Neuronal stem cell (in vitro differentiated cells): ENCODE measurements at regions not wholly inside any gene's neighbourhood (a gene's known extent, or its start where the extent isn't known, plus 50 kb on each side); places are given as distances from the start of the nearest gene placed in this dataset.

ENCODE experiments used
- DNase-seq: peaks from one replicate; pipeline ENCODE4 v3.0.0-alpha.2; 2013; ENCODE audit warnings: low spot score
- H2AFZ ChIP-seq: one replicate; pipeline ENCODE4 v1.6.1; 2013; ENCODE audit warnings: mild to moderate bottlenecking, low read length, inconsistent platforms
- H2AK5ac ChIP-seq: 2 replicates; pipeline ENCODE4 v1.6.1; 2013; ENCODE audit warnings: low read depth, mild to moderate bottlenecking, inconsistent platforms, low read length, moderate library complexity, mixed read lengths
- H2BK120ac ChIP-seq: 2 replicates; pipeline ENCODE4 v1.6.1; 2013; ENCODE audit warnings: low read depth, mild to moderate bottlenecking, inconsistent platforms, low read length, moderate library complexity, mixed read lengths
- H2BK12ac ChIP-seq: one replicate; pipeline ENCODE4 v1.6.1; 2013; ENCODE audit warnings: low read length, inconsistent platforms
- H2BK15ac ChIP-seq: 2 replicates; pipeline ENCODE4 v1.6.1; 2013; ENCODE audit warnings: mild to moderate bottlenecking, low read length, inconsistent platforms, mixed read lengths
- H2BK5ac ChIP-seq: one replicate; pipeline ENCODE4 v1.6.1; 2013; ENCODE audit warnings: inconsistent platforms, mild to moderate bottlenecking, low read length, moderate library complexity
- H3K14ac ChIP-seq: one replicate; pipeline ENCODE4 v1.6.1; 2013; ENCODE audit warnings: low read length, inconsistent platforms
- H3K18ac ChIP-seq: 2 replicates; pipeline ENCODE4 v1.6.1; 2013; ENCODE audit warnings: low read length, inconsistent platforms
- H3K23ac ChIP-seq: 2 replicates; pipeline ENCODE4 v1.6.1; 2013; ENCODE audit warnings: low read depth, mild to moderate bottlenecking, mixed read lengths, low read length, inconsistent platforms; ENCODE audit not compliant: poor library complexity
- H3K27ac ChIP-seq: replicated peaks from 3 replicates; pipeline ENCODE4 v1.5.1; 2013; ENCODE audit warnings: low read length, inconsistent platforms
- H3K27me3 ChIP-seq, 3 experiments: 2 replicates each; pipeline ENCODE4 v1.6.1; 2013; ENCODE audit warnings: low read length in 3 of 3, mild to moderate bottlenecking in 2 of 3, inconsistent platforms in 1 of 3, low read depth in 1 of 3, mixed read lengths in 1 of 3, moderate library complexity in 1 of 3; ENCODE audit not compliant: control insufficient read depth in 3 of 3, insufficient read depth in 3 of 3
- H3K36me3 ChIP-seq, 2 donors: replicated peaks in 1 of 2; 2 replicates each; pipeline ENCODE4 v1.6.1; 2013; ENCODE audit warnings: low read length in 2 of 2; ENCODE audit not compliant: control insufficient read depth in 2 of 2, insufficient read depth in 2 of 2
- H3K4ac ChIP-seq: 2 replicates; pipeline ENCODE4 v1.6.1; 2013; ENCODE audit warnings: inconsistent platforms, mild to moderate bottlenecking, low read length, moderate library complexity
- H3K4me1 ChIP-seq, 2 donors: 1 replicate in 1 of 2; 2 replicates in 1 of 2; pipeline ENCODE4 v1.6.1; 2013; ENCODE audit warnings: low read length in 2 of 2, low read depth in 1 of 2; ENCODE audit not compliant: control insufficient read depth in 2 of 2, insufficient read depth in 1 of 2
- H3K4me2 ChIP-seq: one replicate; pipeline ENCODE4 v1.6.1; 2013; ENCODE audit warnings: mild to moderate bottlenecking, low read length, inconsistent platforms; ENCODE audit not compliant: insufficient read depth, poor library complexity, severe bottlenecking
- H3K4me3 ChIP-seq, 2 donors: 2 replicates each; pipeline ENCODE4 v1.5.1; 2013; ENCODE audit warnings: low read length in 2 of 2, mild to moderate bottlenecking in 2 of 2, inconsistent platforms in 1 of 2, moderate library complexity in 1 of 2
- H3K79me1 ChIP-seq: one replicate; pipeline ENCODE4 v1.6.1; 2013; ENCODE audit warnings: low read depth, mild to moderate bottlenecking, inconsistent platforms, low read length, moderate library complexity
- H3K9ac ChIP-seq: one replicate; pipeline ENCODE4 v1.6.1; 2013; ENCODE audit warnings: mild to moderate bottlenecking, low read depth, low read length, inconsistent platforms; ENCODE audit not compliant: poor library complexity
- H3K9me3 ChIP-seq, 2 donors: replicated peaks in 1 of 2; 2 replicates each; pipeline versions ENCODE3 to v1.6.1; 2013; ENCODE audit warnings: low read length in 2 of 2, mild to moderate bottlenecking in 2 of 2, inconsistent platforms in 1 of 2, low read depth in 1 of 2, mixed read lengths in 1 of 2, moderate library complexity in 1 of 2; ENCODE audit not compliant: control insufficient read depth in 2 of 2, insufficient read depth in 1 of 2
- H4K8ac ChIP-seq: one replicate; pipeline ENCODE4 v1.6.1; 2013; ENCODE audit warnings: low read depth, mild to moderate bottlenecking, inconsistent platforms, low read length, moderate library complexity
- H4K91ac ChIP-seq: one replicate; pipeline ENCODE4 v1.6.1; 2013; ENCODE audit warnings: low read length, low read depth, mild to moderate bottlenecking, inconsistent platforms; ENCODE audit not compliant: poor library complexity
- WGBS, 2 donors: extraction: QIAGEN DNeasy Blood & Tissue Kit; methylation state at CpG; one replicate each; pipeline ENCODE4 v1.1.7; 2013; ENCODE audit warnings: missing lambda C conversion rate in 2 of 2, mixed read lengths in 1 of 2; ENCODE audit not compliant: insufficient read length in 2 of 2, insufficient replicate concordance in 1 of 2; ENCODE audit errors: extremely low coverage in 2 of 2; 5-methylcytosine and 5-hydroxymethylcytosine counted together

GRCh38 chr1:95951371-95952102 lies 717.5 kb downstream of the RWDD3 start:
- Histone ChIP-seq H3K4me2 (no peak overlapping the region), H3K4me3 (no peak overlapping the region), H3K27me3 (no peaks in the 10 kb centered on the region), H3K36me3 (no peaks in the 10 kb centered on the region), H4K8ac (no peak overlapping the region), H2AK5ac (no peak overlapping the region), H3K9me3 (no peaks in the 10 kb centered on the region), H3K4me1 (no peaks in the 10 kb centered on the region), H3K9ac (no peak overlapping the region), H3K27ac (no peak overlapping the region), H2BK120ac (no peak overlapping the region), H2AFZ (no peak overlapping the region), H4K91ac (no peak overlapping the region), H2BK15ac (no peak overlapping the region), H3K4ac (no peak overlapping the region), H3K18ac (no peak overlapping the region), H3K14ac (no peak overlapping the region), H3K23ac (no peak overlapping the region), H2BK12ac (no peak overlapping the region), H2BK5ac (no peak overlapping the region), H3K79me1 (no peaks in the 10 kb centered on the region)
- WGBS, 2 donors = no CpG with 5 or more reads among the region's 12 CpGs
- DNase-seq = no peak

GRCh38 chr1:95953015-95953414 lies 719.0 kb downstream of the RWDD3 start:
- H2AFZ ChIP-seq = no peak overlapping the region
- H3K27ac ChIP-seq = no peak overlapping the region
- no peak overlapping the region for H3K23ac ChIP-seq
- no peak overlapping the region for H2BK120ac ChIP-seq
- H2AK5ac ChIP-seq = no peak overlapping the region
- H3K27me3 ChIP-seq = no peaks in the 10 kb centered on the region
- no peak for DNase-seq
- no peak overlapping the region for H3K14ac ChIP-seq
- H4K91ac ChIP-seq = no peak overlapping the region
- H3K4ac ChIP-seq = no peak overlapping the region
- no peak overlapping the region for H3K9ac ChIP-seq
- no peak overlapping the region for H2BK5ac ChIP-seq
- H3K4me2 ChIP-seq = no peak overlapping the region
- no peak overlapping the region for H3K4me3 ChIP-seq
- no peaks in the 10 kb centered on the region for H3K79me1 ChIP-seq
- no peak overlapping the region for H2BK15ac ChIP-seq
- no peak overlapping the region for H2BK12ac ChIP-seq
- no peak overlapping the region for H4K8ac ChIP-seq
- no peaks in the 10 kb centered on the region for H3K36me3 ChIP-seq
- H3K4me1 ChIP-seq = no peaks in the 10 kb centered on the region
- H3K18ac ChIP-seq = no peak overlapping the region
- WGBS, 2 donors = no CpG with 5 or more reads among the region's 4 CpGs
- H3K9me3 ChIP-seq = no peaks in the 10 kb centered on the region

- no peaks in the 10 kb centered on the region for H3K27me3 ChIP-seq
- H2BK15ac ChIP-seq = no peak overlapping the region
- no peak overlapping the region for H3K27ac ChIP-seq
- WGBS, 2 donors = no CpG with 5 or more reads among the region's 3 CpGs
- no peak overlapping the region for H3K4me3 ChIP-seq
- no peak overlapping the region for H2BK5ac ChIP-seq
- H3K36me3 ChIP-seq = no peaks in the 10 kb centered on the region
- H4K91ac ChIP-seq = no peak overlapping the region
- H2BK12ac ChIP-seq = no peak overlapping the region
- no peak overlapping the region for H3K14ac ChIP-seq
- H3K4me2 ChIP-seq = no peak overlapping the region
- H3K23ac ChIP-seq = no peak overlapping the region
- H3K9ac ChIP-seq = no peak overlapping the region
- H3K79me1 ChIP-seq = no peaks in the 10 kb centered on the region
- H3K4me1 ChIP-seq = no peaks in the 10 kb centered on the region
- no peak overlapping the region for H3K4ac ChIP-seq
- no peak overlapping the region for H4K8ac ChIP-seq
- no peaks in the 10 kb centered on the region for H3K9me3 ChIP-seq
- H3K18ac ChIP-seq = no peak overlapping the region
- H2BK120ac ChIP-seq = no peak overlapping the region
- DNase-seq = no peak
- no peak overlapping the region for H2AK5ac ChIP-seq
- no peak overlapping the region for H2AFZ ChIP-seq
These were observed 720.6 kb downstream of the RWDD3 start for GRCh38 chr1:95954585-95954984.

GRCh38 chr1:95956215-95956614 lies 722.2 kb downstream of the RWDD3 start:
- Histone ChIP-seq H3K23ac (no peak overlapping the region), H3K27me3 (no peaks in the 10 kb centered on the region), H3K4me1 (no peaks in the 10 kb centered on the region), H2AFZ (no peak overlapping the region), H2BK15ac (no peak overlapping the region), H3K18ac (no peak overlapping the region), H4K8ac (no peak overlapping the region), H2BK120ac (no peak overlapping the region), H3K27ac (no peak overlapping the region), H3K36me3 (no peaks in the 10 kb centered on the region), H2BK5ac (no peak overlapping the region), H4K91ac (no peak overlapping the region), H3K4me3 (no peak overlapping the region), H3K4me2 (no peak overlapping the region), H2AK5ac (no peak overlapping the region), H2BK12ac (no peak overlapping the region), H3K14ac (no peak overlapping the region), H3K79me1 (no peaks in the 10 kb centered on the region), H3K9ac (no peak overlapping the region), H3K4ac (no peak overlapping the region), H3K9me3 (no peaks in the 10 kb centered on the region)
- DNase-seq = no peak
